ENCODE measurements at regions not wholly inside any gene's neighbourhood (a gene's known extent, or its start where the extent isn't known, plus 50 kb on each side); places are given as distances from the start of the nearest gene placed in this dataset.

DNA sequence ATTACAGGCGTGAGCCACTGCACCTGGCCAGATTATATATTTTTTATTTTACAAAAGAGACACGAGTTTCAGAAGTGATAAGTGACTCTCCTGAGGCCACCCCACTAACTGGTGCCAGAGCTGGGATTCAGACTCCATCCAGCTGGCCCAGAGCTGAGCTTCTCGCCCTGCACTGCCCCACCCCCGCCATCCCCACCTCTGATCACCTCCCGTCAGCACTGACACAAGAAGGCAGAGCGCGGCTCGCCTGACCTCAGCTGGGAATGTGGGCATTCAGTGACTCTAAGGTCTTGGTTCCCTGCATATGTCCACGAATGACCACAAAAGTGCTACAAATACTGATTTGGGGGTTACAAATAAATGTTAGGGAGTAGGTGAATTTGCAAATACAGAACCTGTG, 56.1 kb upstream of the GALNT15 start:
- TF ChIP-seq POLR2A (IDR thresholded peaks at IDR 0.05; ENCODE audit: low read depth, low read length) (no peak), TAF1 (IDR thresholded peaks at IDR 0.05; ENCODE audit: borderline replicate concordance, low read depth, low read length) (no peak)
